Endothelial cell of umbilical vein (primary cell): ENCODE measurements at regions not wholly inside any gene's neighbourhood (a gene's known extent, or its start where the extent isn't known, plus 50 kb on each side); places are given as distances from the start of the nearest gene placed in this dataset.

Source experiments
- BruUV-seq: library from RNA; stranded (reverse); fragments of 400-500 nt; replicated peaks from 2 replicates; lab custom pipeline; 2021; lab: Mats Ljungman, UMichigan
- CTCF ChIA-PET: fragments of 300-600, 350-600 bp; sonication (Branson Sonifier 250); formaldehyde crosslinking; loops from one replicate; lab custom pipeline; 2021; ENCODE audit warnings: antibody characterized with exemption, inconsistent platforms; lab: Charles Lee
- POLR2A ChIA-PET: fragments of 300-600, 350-600 bp; sonication (Branson Sonifier 250); formaldehyde crosslinking; loops from one replicate; lab custom pipeline; 2021; ENCODE audit warnings: antibody characterized with exemption, inconsistent platforms; lab: Charles Lee
- DNase-seq: peaks from one replicate; pipeline ENCODE4 v3.0.0-alpha.2; 2011; ENCODE audit warnings: low read depth, low spot score
- FAIRE-seq: peaks from 2 replicates; lab custom pipeline; 2011; peaks lifted over from hg19 to GRCh38; lab: Jason Lieb, UNC
- H2AFZ ChIP-seq: 2 replicates; pipeline ENCODE4 v1.6.0; 2012; ENCODE audit warnings: low read depth, low read length, control low read depth, inconsistent platforms
- H3K27ac ChIP-seq: 2 replicates; pipeline ENCODE4 v1.5.1; 2011; ENCODE audit warnings: low read depth, mild to moderate bottlenecking, control low read depth, low read length, moderate library complexity; ENCODE audit not compliant: insufficient read depth
- H3K27me3 ChIP-seq, 2 experiments: 2 replicates each; pipeline versions ENCODE4 v1.6.0 to v1.6.1; 2011; ENCODE audit warnings: low read length in 2 of 2, mixed read lengths in 1 of 2; ENCODE audit not compliant: control insufficient read depth in 2 of 2, insufficient read depth in 2 of 2
- H3K36me3 ChIP-seq, 2 experiments: 2 replicates in 1 of 2; 3 replicates in 1 of 2; pipeline ENCODE4 v1.5.1; 2011; ENCODE audit warnings: low read length in 2 of 2, mild to moderate bottlenecking in 1 of 2, moderate library complexity in 1 of 2; ENCODE audit not compliant: control insufficient read depth in 2 of 2, insufficient read depth in 2 of 2; ENCODE audit errors: extremely low read depth in 1 of 2
- H3K4me1 ChIP-seq: 3 replicates; pipeline ENCODE4 v1.5.1; 2011; ENCODE audit warnings: mild to moderate bottlenecking, low read length; ENCODE audit not compliant: control insufficient read depth, insufficient read depth; ENCODE audit errors: extremely low read depth
- H3K4me2 ChIP-seq: 2 replicates; pipeline ENCODE4 v1.6.1; 2011; ENCODE audit warnings: low read length, control low read depth, mixed read lengths; ENCODE audit not compliant: insufficient read depth
- H3K4me3 ChIP-seq, 3 experiments: fragments of 200-600 bp in 1 of 3; sonication (generic), shearing (Covaris generic) in 1 of 3; replicated peaks in 1 of 3; 2 replicates each; pipeline ENCODE4 v1.5.1; 2011 to 2016; ENCODE audit warnings: control low read depth in 3 of 3, low read length in 3 of 3, mild to moderate bottlenecking in 2 of 3, inconsistent platforms in 1 of 3, low read depth in 1 of 3, moderate library complexity in 1 of 3; ENCODE audit not compliant: insufficient read depth in 1 of 3
- H3K79me2 ChIP-seq: 2 replicates; pipeline ENCODE4 v1.6.0; 2012; ENCODE audit warnings: low read length, inconsistent platforms; ENCODE audit not compliant: control insufficient read depth, insufficient read depth
- H3K9ac ChIP-seq: replicated peaks from 2 replicates; pipeline ENCODE3; 2011; ENCODE audit warnings: low read length, control low read depth; ENCODE audit not compliant: insufficient read depth; ENCODE audit errors: extremely low read depth
- H3K9me1 ChIP-seq: replicated peaks from 3 replicates; pipeline ENCODE4 v1.6.0; 2011; ENCODE audit warnings: mild to moderate bottlenecking, low read length; ENCODE audit not compliant: control insufficient read depth, insufficient read depth; ENCODE audit errors: extremely low read depth
- H3K9me3 ChIP-seq: replicated peaks from 2 replicates; pipeline ENCODE4 v1.5.1; 2012; ENCODE audit warnings: low read length, inconsistent platforms; ENCODE audit not compliant: control insufficient read depth, insufficient read depth
- H4K20me1 ChIP-seq: replicated peaks from 2 replicates; pipeline ENCODE3; 2011; ENCODE audit warnings: mild to moderate bottlenecking, low read length; ENCODE audit not compliant: control insufficient read depth, insufficient read depth; ENCODE audit errors: extremely low read depth
- EZH2 ChIP-seq: IDR thresholded peaks from 2 replicates; pipeline ENCODE4 v1.6.1; 2012; ENCODE audit warnings: borderline replicate concordance, low read depth, mild to moderate bottlenecking, moderate library complexity, low read length, inconsistent platforms; ENCODE audit not compliant: severe bottlenecking
- FOS ChIP-seq: IDR thresholded peaks from 2 replicates; pipeline ENCODE4 v1.6.1; 2011; ENCODE audit warnings: mild to moderate bottlenecking, low read length, moderate library complexity, borderline replicate concordance; ENCODE audit not compliant: insufficient read depth
- GATA2 ChIP-seq: IDR thresholded peaks from 2 replicates; pipeline ENCODE4 v1.7.0; 2011; ENCODE audit warnings: low read depth, mild to moderate bottlenecking, moderate library complexity, mixed read lengths, low read length; ENCODE audit not compliant: insufficient read length, insufficient read depth
- JUN ChIP-seq: IDR thresholded peaks from 2 replicates; pipeline ENCODE4 v1.6.1; 2011; ENCODE audit warnings: borderline replicate concordance, low read depth; ENCODE audit not compliant: insufficient read length, insufficient read depth
- MYC ChIP-seq: IDR thresholded peaks from one replicate; pipeline ENCODE4 v1.6.1; 2011; ENCODE audit warnings: mild to moderate bottlenecking, low read depth, low read length
- POLR2A ChIP-seq: IDR thresholded peaks from 2 replicates; pipeline ENCODE4 v1.6.1; 2012; ENCODE audit warnings: low read depth, mild to moderate bottlenecking, control low read depth, low read length
- POLR2AphosphoS5 ChIP-seq: IDR thresholded peaks from 2 replicates; pipeline ENCODE4 v1.6.1; 2012; ENCODE audit warnings: low read depth, mild to moderate bottlenecking, control low read depth, low read length, moderate library complexity; ENCODE audit not compliant: insufficient read depth
- dilution Hi-C: fragments of 300-500 bp; cut with MboI; formaldehyde crosslinking; loops from one replicate; pipeline ENCODE4 v1.15.0; 2019; ENCODE audit warnings: low sequenced_read_pairs; ENCODE audit not compliant: extremely low pct_ligation_motif_present
- intact Hi-C: fragments of 100-400 bp; cut with micrococcal nuclease; formaldehyde crosslinking; loops from one replicate; pipeline ENCODE4 v1.10.0; 2022
- TF ChIP-seq, protein P1 (sequence below): IDR thresholded peaks from 2 replicates; pipeline ENCODE4 v1.6.1; 2011; ENCODE audit not compliant: insufficient read depth, insufficient read length

DNA sequence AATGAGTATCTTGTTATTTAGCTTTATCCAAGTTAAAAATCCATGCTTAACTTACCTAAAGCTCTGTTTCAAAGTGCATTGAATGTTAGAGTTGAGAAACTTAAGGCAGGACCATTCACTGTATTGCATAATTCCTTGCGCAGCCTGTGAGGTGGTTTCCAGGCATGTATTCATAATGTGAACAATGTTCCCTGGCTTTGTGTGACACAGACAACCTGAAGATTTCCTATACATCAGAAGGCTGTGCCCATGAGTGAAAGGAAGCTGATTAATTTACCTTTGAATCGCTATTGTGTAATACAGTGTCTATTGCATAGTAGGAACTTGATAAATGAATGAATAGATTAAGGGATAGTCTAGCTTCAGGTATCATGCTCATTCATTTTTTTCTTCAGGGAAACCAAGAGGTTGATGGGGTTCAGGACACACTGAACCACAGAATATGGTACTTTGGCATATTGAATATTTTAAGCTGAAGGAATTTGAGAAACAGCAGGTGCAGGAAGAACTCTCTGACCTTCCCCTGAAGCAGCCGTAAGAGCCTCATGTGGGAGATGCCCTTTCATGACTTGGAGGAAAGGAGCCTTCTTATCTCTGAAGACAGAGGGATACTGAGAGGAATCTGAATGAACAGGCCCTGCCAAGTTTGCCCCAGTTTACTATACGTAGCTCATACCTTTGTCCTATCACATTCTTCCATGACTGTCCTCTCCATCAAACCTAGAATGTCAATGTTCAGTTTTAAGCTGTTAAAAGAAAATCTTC lies 88.6 kb upstream of the GNG12 start:
- no peak overlapping the region for H3K4me3 ChIP-seq
- H3K9me3 ChIP-seq, result no peaks in the 10 kb centered on the region
- CTCF ChIA-PET, result interaction anchor here (0.7 to 2.6 kb wide), 10 partner anchors 12 to 196 kb away, joined by 3 to 12 read pairs (median 4); no protein-coding TSS in a partner anchor
- no peaks in the 10 kb centered on the region for H3K36me3 ChIP-seq
- BruUV-seq, result no TSS peak
- H3K4me2 ChIP-seq, result no peak overlapping the region
- dilution Hi-C loops, result no loop called here
- H2AFZ ChIP-seq, result no peak overlapping the region
- no peaks in the 10 kb centered on the region for H3K27me3 ChIP-seq
- intact Hi-C loops, result no loop called here
- POLR2A ChIA-PET, result interaction anchor here (0.6 to 1.6 kb wide), 2 partner anchors 25 to 30 kb away, joined by 3 to 5 read pairs; no protein-coding TSS in a partner anchor
- FAIRE-seq, result peak; percentile 18
- peak; percentile 96 for DNase-seq
- H3K9me1 ChIP-seq, result no peaks in the 10 kb centered on the region
- H3K9ac ChIP-seq, result no peak overlapping the region
- no peaks in the 10 kb centered on the region for H3K79me2 ChIP-seq
- H4K20me1 ChIP-seq, result no peaks in the 10 kb centered on the region
- H3K27ac ChIP-seq, result no peak overlapping the region
- H3K4me1 ChIP-seq, result no peaks in the 10 kb centered on the region
- peak; percentile 46 for TF ChIP-seq POLR2A
- no peak for TF ChIP-seq POLR2AphosphoS5
- no peak for TF ChIP-seq JUN
- no peak for TF ChIP-seq FOS
- TF ChIP-seq EZH2, result no peak

DNA sequence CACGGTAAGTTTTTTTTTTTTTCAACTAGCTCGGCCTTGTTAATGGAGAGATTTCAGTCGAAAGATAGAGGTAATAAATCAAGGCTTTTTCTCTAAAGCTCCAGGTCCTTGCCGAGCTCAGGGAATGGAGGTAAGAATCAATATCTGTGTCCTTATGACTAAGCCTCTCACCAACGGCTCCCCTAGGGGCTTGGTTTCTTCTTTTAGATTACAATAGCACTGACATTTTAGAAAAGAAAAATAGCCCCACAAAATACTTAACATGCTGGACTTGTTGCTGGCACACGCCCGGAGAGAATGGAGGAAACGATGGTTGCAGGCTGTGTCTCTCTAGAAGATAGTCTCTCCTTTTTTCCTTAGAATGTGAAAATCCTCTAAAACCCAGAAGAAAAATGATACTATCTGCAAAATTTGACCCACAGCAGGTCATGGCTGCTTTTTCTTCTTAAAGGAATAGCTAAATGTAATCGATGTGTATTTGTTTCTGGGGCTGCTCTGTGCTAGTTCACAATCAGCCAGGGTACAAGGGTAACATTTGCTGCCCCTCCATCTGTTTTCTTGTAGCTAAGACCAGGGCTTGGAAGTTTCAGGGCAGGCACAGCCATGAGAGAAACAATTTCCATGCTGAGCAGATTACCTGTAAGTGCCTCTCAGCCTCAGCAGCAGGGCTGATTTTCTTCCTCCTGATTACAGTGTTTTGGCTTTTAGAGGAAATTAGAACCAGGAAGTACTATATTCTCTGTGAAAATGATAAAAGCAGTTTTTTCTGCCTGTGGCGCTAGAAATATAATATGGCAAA lies 86.2 kb upstream of the GNG12 start:
- Histone ChIP-seq H3K27me3 (no peaks in the 10 kb centered on the region), H3K4me1 (no peaks in the 10 kb centered on the region), H3K4me2 (no peak overlapping the region), H4K20me1 (no peaks in the 10 kb centered on the region), H3K79me2 (no peaks in the 10 kb centered on the region), H3K36me3 (no peaks in the 10 kb centered on the region), H3K9ac (no peak overlapping the region), H3K27ac (no peak overlapping the region), H2AFZ (peak overlapping the region; percentile 30), H3K9me1 (no peaks in the 10 kb centered on the region), H3K9me3 (no peaks in the 10 kb centered on the region), H3K4me3 (no peak overlapping the region)
- no peak for FAIRE-seq
- CTCF ChIA-PET, result interaction anchor here (1.1 kb wide), 1 partner anchor 15 kb away, joined by 3 read pairs; no protein-coding TSS in a partner anchor
- TF ChIP-seq, protein P1, sequence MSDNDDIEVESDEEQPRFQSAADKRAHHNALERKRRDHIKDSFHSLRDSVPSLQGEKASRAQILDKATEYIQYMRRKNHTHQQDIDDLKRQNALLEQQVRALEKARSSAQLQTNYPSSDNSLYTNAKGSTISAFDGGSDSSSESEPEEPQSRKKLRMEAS, result no peak
- TF ChIP-seq FOS (no peak), JUN (no peak), POLR2AphosphoS5 (no peak), GATA2 (no peak), MYC (no peak)
- dilution Hi-C loops, result no loop called here
- POLR2A ChIA-PET, result no interaction called here
- intact Hi-C loops, result no loop called here
- no TSS peak for BruUV-seq
- no peak for DNase-seq
